ENCODE measurements at regions not wholly inside any gene's neighbourhood (a gene's known extent, or its start where the extent isn't known, plus 50 kb on each side); places are given as distances from the start of the nearest gene placed in this dataset.

GRCh38 chr9:71515107-71515506 lies 253.2 kb downstream of the CEMIP2 start:
- TF ChIP-seq, protein P1, sequence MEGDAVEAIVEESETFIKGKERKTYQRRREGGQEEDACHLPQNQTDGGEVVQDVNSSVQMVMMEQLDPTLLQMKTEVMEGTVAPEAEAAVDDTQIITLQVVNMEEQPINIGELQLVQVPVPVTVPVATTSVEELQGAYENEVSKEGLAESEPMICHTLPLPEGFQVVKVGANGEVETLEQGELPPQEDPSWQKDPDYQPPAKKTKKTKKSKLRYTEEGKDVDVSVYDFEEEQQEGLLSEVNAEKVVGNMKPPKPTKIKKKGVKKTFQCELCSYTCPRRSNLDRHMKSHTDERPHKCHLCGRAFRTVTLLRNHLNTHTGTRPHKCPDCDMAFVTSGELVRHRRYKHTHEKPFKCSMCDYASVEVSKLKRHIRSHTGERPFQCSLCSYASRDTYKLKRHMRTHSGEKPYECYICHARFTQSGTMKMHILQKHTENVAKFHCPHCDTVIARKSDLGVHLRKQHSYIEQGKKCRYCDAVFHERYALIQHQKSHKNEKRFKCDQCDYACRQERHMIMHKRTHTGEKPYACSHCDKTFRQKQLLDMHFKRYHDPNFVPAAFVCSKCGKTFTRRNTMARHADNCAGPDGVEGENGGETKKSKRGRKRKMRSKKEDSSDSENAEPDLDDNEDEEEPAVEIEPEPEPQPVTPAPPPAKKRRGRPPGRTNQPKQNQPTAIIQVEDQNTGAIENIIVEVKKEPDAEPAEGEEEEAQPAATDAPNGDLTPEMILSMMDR (IDR thresholded peaks at IDR 0.05) = no peak
- TF ChIP-seq EP300 (IDR thresholded peaks at IDR 0.05) = no peak

All from tibial nerve (tissue), 4 donors.